MCF 10A (cell line): ENCODE measurements at regions not wholly inside any gene's neighbourhood (a gene's known extent, or its start where the extent isn't known, plus 50 kb on each side); places are given as distances from the start of the nearest gene placed in this dataset.
A peak's percentile ranks its signal among the peaks of the same experiment; 100 is the strongest.

Source experiments
- BruUV-seq: library from RNA; stranded (reverse); fragments of 400-500 nt; replicated peaks from 2 replicates; lab custom pipeline; 2021; lab: Mats Ljungman, UMichigan
- CTCF ChIA-PET: fragments of 300-600 bp; sonication (Branson Sonifier 250); formaldehyde crosslinking; extraction: SDS; loops from one replicate; lab custom pipeline; 2021; ENCODE audit warnings: antibody characterized with exemption, inconsistent platforms; lab: Yijun Ruan, JAX
- POLR2A ChIA-PET: fragments of 300-600, 350-650 bp; sonication (Branson Sonifier 250); formaldehyde crosslinking; extraction: SDS; loops from one replicate; lab custom pipeline; 2020; ENCODE audit warnings: antibody characterized with exemption, inconsistent platforms; lab: Yijun Ruan, JAX
- DNase-seq: peaks from one replicate; pipeline ENCODE4 v3.0.0-alpha.2; 2018; ENCODE audit not compliant: unreplicated experiment
- H3K27ac Mint-ChIP-seq: one replicate; pipeline ENCODE4 v1.8.0; 2022; ENCODE audit warnings: mild to moderate bottlenecking, low read depth, mixed read lengths; ENCODE audit not compliant: unreplicated experiment
- H3K27me3 Mint-ChIP-seq: one replicate; pipeline ENCODE4 v1.8.0; 2022; ENCODE audit warnings: mixed read lengths; ENCODE audit not compliant: insufficient read depth, unreplicated experiment
- H3K36me3 Mint-ChIP-seq: one replicate; pipeline ENCODE4 v1.8.0; 2022; ENCODE audit warnings: mild to moderate bottlenecking, moderate library complexity, mixed read lengths; ENCODE audit not compliant: insufficient read depth, unreplicated experiment
- H3K4me1 Mint-ChIP-seq: one replicate; pipeline ENCODE4 v1.8.0; 2022; ENCODE audit warnings: mixed read lengths; ENCODE audit not compliant: insufficient read depth, unreplicated experiment
- H3K4me3 Mint-ChIP-seq: one replicate; pipeline ENCODE4 v1.8.0; 2022; ENCODE audit warnings: mild to moderate bottlenecking, moderate library complexity, mixed read lengths; ENCODE audit not compliant: unreplicated experiment
- H3K9me3 Mint-ChIP-seq: one replicate; pipeline ENCODE4 v1.8.0; 2022; ENCODE audit warnings: mixed read lengths; ENCODE audit not compliant: unreplicated experiment
- CTCF ChIP-seq: fragments of 200-600 bp; IDR thresholded peaks from one replicate; pipeline ENCODE4 v1.8.0; 2022; ENCODE audit warnings: antibody characterized with exemption, mild to moderate bottlenecking; ENCODE audit not compliant: unreplicated experiment
- intact Hi-C: fragments of 100-400 bp; cut with micrococcal nuclease; formaldehyde crosslinking; loops from 2 replicates; pipeline ENCODE4 v1.14.1; 2022

- ChIA-PET CTCF (interaction anchor here (1.0 to 1.1 kb wide), 2 partner anchors 11 to 62 kb away, joined by 3 read pairs; no protein-coding TSS in a partner anchor), POLR2A (interaction anchor here (0.9 kb wide), 1 partner anchor 57 kb away, joined by 5 read pairs; no protein-coding TSS in a partner anchor)
- Mint-ChIP-seq H3K9me3 (no peaks in the 10 kb centered on the region), H3K27ac (no peak overlapping the region), H3K4me1 (peaks cover 4% of the 10 kb centered on the region), H3K27me3 (no peaks in the 10 kb centered on the region), H3K4me3 (no peak overlapping the region), H3K36me3 (no peaks in the 10 kb centered on the region)
- TF ChIP-seq CTCF = no peak
- DNase-seq = no peak
- intact Hi-C loops = no loop called here
- no TSS peak for BruUV-seq
Observed at GRCh38 chr1:221373795-221374194, 368.1 kb downstream of the DUSP10 start.

GRCh38 chr1:221376286-221376685, 365.6 kb downstream of the DUSP10 start:
- Mint-ChIP-seq H3K27me3 (no peaks in the 10 kb centered on the region), H3K4me3 (no peak overlapping the region), H3K36me3 (no peaks in the 10 kb centered on the region), H3K4me1 (no peaks in the 10 kb centered on the region), H3K9me3 (no peaks in the 10 kb centered on the region), H3K27ac (no peak overlapping the region)
- no peak for DNase-seq
- POLR2A ChIA-PET = no interaction called here
- BruUV-seq = no TSS peak
- no peak for TF ChIP-seq CTCF
- intact Hi-C loops = no loop called here
- CTCF ChIA-PET = interaction anchor here (0.6 kb wide), 2 partner anchors 15 to 18 kb away, joined by 3 read pairs; no protein-coding TSS in a partner anchor

GRCh38 chr1:221381910-221382623, 359.8 kb downstream of the DUSP10 start:
- DNase-seq = no peak
- POLR2A ChIA-PET = interaction anchor here (0.7 to 1.7 kb wide), 3 partner anchors 9 to 358 kb away, joined by 3 to 6 read pairs (median 3); no protein-coding TSS in a partner anchor
- TF ChIP-seq CTCF = no peak
- Mint-ChIP-seq H3K27ac (no peak overlapping the region), H3K9me3 (no peaks in the 10 kb centered on the region), H3K4me1 (no peaks in the 10 kb centered on the region), H3K36me3 (no peaks in the 10 kb centered on the region), H3K4me3 (no peak overlapping the region), H3K27me3 (no peaks in the 10 kb centered on the region)
- intact Hi-C loops = no loop called here
- CTCF ChIA-PET = interaction anchor here (0.6 to 1.3 kb wide), 2 partner anchors 20 to 507 kb away, joined by 3 read pairs; no protein-coding TSS in a partner anchor
- BruUV-seq = no TSS peak

- Mint-ChIP-seq H3K9me3 (no peaks in the 10 kb centered on the region), H3K27ac (peak overlapping the region; percentile 50), H3K4me3 (no peak overlapping the region), H3K4me1 (peaks cover 39% of the 10 kb centered on the region), H3K27me3 (no peaks in the 10 kb centered on the region), H3K36me3 (peaks cover 7% of the 10 kb centered on the region)
- ChIA-PET CTCF (interaction anchor here (0.6 to 1.7 kb wide), 7 partner anchors 18 to 659 kb away, joined by 3 to 8 read pairs (median 4); no protein-coding TSS in a partner anchor), POLR2A (interaction anchor here (0.5 to 3.9 kb wide), 15 partner anchors 13 to 524 kb away, joined by 3 to 31 read pairs (median 4); no protein-coding TSS in a partner anchor)
- TF ChIP-seq CTCF = no peak
- intact Hi-C loops = loop anchor here (1.0 to 2.0 kb wide), 4 partner anchors 37 to 98 kb away; no protein-coding TSS in a partner anchor
- BruUV-seq = no TSS peak
- peak; percentile 98 for DNase-seq
Observed at GRCh38 chr1:221392453-221392852, 349.4 kb downstream of the DUSP10 start.
